ENCODE measurements at regions not wholly inside any gene's neighbourhood (a gene's known extent, or its start where the extent isn't known, plus 50 kb on each side); places are given as distances from the start of the nearest gene placed in this dataset.

DNA sequence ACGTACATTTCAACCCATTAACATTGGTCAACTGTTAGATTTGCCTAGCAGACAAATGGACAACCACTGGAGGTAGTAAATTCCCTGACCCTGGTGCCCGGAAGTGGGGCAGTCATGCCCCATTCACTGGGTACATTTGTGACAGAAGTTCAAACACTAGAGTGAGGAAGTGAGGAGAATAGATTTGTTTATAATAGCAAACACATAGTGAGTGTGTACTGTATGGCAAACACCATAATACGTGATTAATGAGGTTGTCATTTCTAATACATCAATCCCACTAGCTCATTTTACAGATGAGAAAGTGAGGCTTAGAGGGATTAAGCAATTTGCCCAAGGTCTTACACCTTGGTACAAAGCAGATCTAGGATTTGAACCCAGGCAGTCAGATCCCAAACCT lies 181.9 kb upstream of the MKLN1 start:
- ChIA-PET POLR2A (no interaction called here), CTCF (interaction anchor here (0.9 to 1.3 kb wide), 2 partner anchors 19 to 49 kb away, joined by 3 to 5 read pairs; no protein-coding TSS in a partner anchor)
- no peaks in the 10 kb centered on the region for H3K4me1 ChIP-seq (ENCODE audit: control insufficient read depth, extremely low read depth, insufficient read depth, low read length)
- H3K9me3 ChIP-seq (replicated peaks; ENCODE audit: control insufficient read depth, insufficient read depth, low read length): no peaks in the 10 kb centered on the region
- FAIRE-seq: no peak
- dilution Hi-C loops (cut with MboI; ENCODE audit: extremely low pct_ligation_motif_present, low sequenced_read_pairs) (no loop called here), intact Hi-C loops (cut with micrococcal nuclease) (no loop called here)
- no peaks in the 10 kb centered on the region for H4K20me1 ChIP-seq (replicated peaks; ENCODE audit: control insufficient read depth, extremely low read depth, insufficient read depth, low read length)
- DNase-seq (ENCODE audit: low read depth, low spot score): no peak
- peaks cover 0 to 5% of the 10 kb centered on the region in 2 experiments for H3K27me3 ChIP-seq (ENCODE audit: control insufficient read depth in 2 of 2, insufficient read depth in 2 of 2, low read length in 2 of 2)
- H3K9me1 ChIP-seq (replicated peaks; ENCODE audit: control insufficient read depth, extremely low read depth, insufficient read depth, low read length): no peaks in the 10 kb centered on the region
- no peak overlapping the region for H3K27ac ChIP-seq (ENCODE audit: insufficient read depth, low read depth, low read length)
- TF ChIP-seq POLR2A (IDR thresholded peaks at IDR 0.05; ENCODE audit: low read depth, low read length) (no peak), POLR2AphosphoS5 (IDR thresholded peaks at IDR 0.05; ENCODE audit: insufficient read depth, low read depth, low read length) (no peak), MYC (IDR thresholded peaks at IDR 0.05; ENCODE audit: low read depth, low read length) (no peak), GATA2 (IDR thresholded peaks at IDR 0.05; ENCODE audit: insufficient read depth, insufficient read length, low read depth, low read length) (no peak), FOS (IDR thresholded peaks at IDR 0.05; ENCODE audit: borderline replicate concordance, insufficient read depth, low read length) (no peak), JUN (IDR thresholded peaks at IDR 0.05; ENCODE audit: borderline replicate concordance, insufficient read depth, insufficient read length, low read depth) (no peak), EZH2 (IDR thresholded peaks at IDR 0.05; ENCODE audit: borderline replicate concordance, low read depth, low read length, severe bottlenecking) (no peak)
- TF ChIP-seq, protein P1, sequence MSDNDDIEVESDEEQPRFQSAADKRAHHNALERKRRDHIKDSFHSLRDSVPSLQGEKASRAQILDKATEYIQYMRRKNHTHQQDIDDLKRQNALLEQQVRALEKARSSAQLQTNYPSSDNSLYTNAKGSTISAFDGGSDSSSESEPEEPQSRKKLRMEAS (IDR thresholded peaks at IDR 0.05; ENCODE audit: insufficient read depth, insufficient read length): no peak
- TF ChIP-seq, protein P2, sequence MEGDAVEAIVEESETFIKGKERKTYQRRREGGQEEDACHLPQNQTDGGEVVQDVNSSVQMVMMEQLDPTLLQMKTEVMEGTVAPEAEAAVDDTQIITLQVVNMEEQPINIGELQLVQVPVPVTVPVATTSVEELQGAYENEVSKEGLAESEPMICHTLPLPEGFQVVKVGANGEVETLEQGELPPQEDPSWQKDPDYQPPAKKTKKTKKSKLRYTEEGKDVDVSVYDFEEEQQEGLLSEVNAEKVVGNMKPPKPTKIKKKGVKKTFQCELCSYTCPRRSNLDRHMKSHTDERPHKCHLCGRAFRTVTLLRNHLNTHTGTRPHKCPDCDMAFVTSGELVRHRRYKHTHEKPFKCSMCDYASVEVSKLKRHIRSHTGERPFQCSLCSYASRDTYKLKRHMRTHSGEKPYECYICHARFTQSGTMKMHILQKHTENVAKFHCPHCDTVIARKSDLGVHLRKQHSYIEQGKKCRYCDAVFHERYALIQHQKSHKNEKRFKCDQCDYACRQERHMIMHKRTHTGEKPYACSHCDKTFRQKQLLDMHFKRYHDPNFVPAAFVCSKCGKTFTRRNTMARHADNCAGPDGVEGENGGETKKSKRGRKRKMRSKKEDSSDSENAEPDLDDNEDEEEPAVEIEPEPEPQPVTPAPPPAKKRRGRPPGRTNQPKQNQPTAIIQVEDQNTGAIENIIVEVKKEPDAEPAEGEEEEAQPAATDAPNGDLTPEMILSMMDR (IDR thresholded peaks at IDR 0.05; ENCODE audit: extremely low read depth in 1 of 2, insufficient read depth in 1 of 2, low read depth in 1 of 2, low read length in 2 of 2): no peak
- no TSS peak for BruUV-seq (replicated peaks)
- H3K79me2 ChIP-seq (ENCODE audit: control insufficient read depth, insufficient read depth, low read length): no peaks in the 10 kb centered on the region
- no peak overlapping the region for H2AFZ ChIP-seq (ENCODE audit: low read depth, low read length)
- H3K4me3 ChIP-seq (replicated peaks in 1 of 3; ENCODE audit: insufficient read depth in 1 of 3, low read depth in 1 of 3, low read length in 3 of 3): no peak overlapping the region
- no peaks in the 10 kb centered on the region for H3K36me3 ChIP-seq (ENCODE audit: control insufficient read depth in 2 of 2, extremely low read depth in 1 of 2, insufficient read depth in 2 of 2, low read length in 2 of 2)
- no peak overlapping the region for H3K4me2 ChIP-seq (ENCODE audit: insufficient read depth, low read length)
- H3K9ac ChIP-seq (replicated peaks; ENCODE audit: extremely low read depth, insufficient read depth, low read length): no peak overlapping the region
